ENCODE measurements at regions not wholly inside any gene's neighbourhood (a gene's known extent, or its start where the extent isn't known, plus 50 kb on each side); places are given as distances from the start of the nearest gene placed in this dataset.

GRCh38 chr15:39195961-39196486, 384.9 kb upstream of the THBS1 start:
- ChIA-PET CTCF (no interaction called here), POLR2A (no interaction called here)
- Histone ChIP-seq H3K27me3 (replicated peaks; ENCODE audit: control insufficient read depth, insufficient read depth, low read length) (no peaks in the 10 kb centered on the region), H3K4me3 (ENCODE audit: low read depth, low read length) (no peak overlapping the region), H3K4me1 (peaks cover 21% of the 10 kb centered on the region), H3K36me3 (ENCODE audit: control insufficient read depth, insufficient read depth, low read length) (no peaks in the 10 kb centered on the region), H3K9me3 (no peaks in the 10 kb centered on the region)
- Mint-ChIP-seq H3K9me3 (ENCODE audit: unreplicated experiment) (peaks cover 15% of the 10 kb centered on the region), H3K27ac (ENCODE audit: unreplicated experiment) (no peak overlapping the region), H3K27me3 (ENCODE audit: insufficient read depth, unreplicated experiment) (no peaks in the 10 kb centered on the region), H3K4me1 (ENCODE audit: low read depth, unreplicated experiment) (peaks cover 28% of the 10 kb centered on the region), H3K36me3 (ENCODE audit: insufficient read depth, unreplicated experiment) (no peaks in the 10 kb centered on the region), H3K4me3 (ENCODE audit: unreplicated experiment) (no peak overlapping the region)
- TF ChIP-seq CTCF (IDR thresholded peaks at IDR 0.05; ENCODE audit: insufficient read depth in 1 of 2, low read depth in 1 of 2, low read length in 1 of 2, severe bottlenecking in 1 of 2, unreplicated experiment in 1 of 2): no peak
- DNase-seq: no peak
- intact Hi-C loops (cut with micrococcal nuclease; ENCODE audit: unreplicated experiment): no loop called here
- BruUV-seq (replicated peaks): no TSS peak

DNA sequence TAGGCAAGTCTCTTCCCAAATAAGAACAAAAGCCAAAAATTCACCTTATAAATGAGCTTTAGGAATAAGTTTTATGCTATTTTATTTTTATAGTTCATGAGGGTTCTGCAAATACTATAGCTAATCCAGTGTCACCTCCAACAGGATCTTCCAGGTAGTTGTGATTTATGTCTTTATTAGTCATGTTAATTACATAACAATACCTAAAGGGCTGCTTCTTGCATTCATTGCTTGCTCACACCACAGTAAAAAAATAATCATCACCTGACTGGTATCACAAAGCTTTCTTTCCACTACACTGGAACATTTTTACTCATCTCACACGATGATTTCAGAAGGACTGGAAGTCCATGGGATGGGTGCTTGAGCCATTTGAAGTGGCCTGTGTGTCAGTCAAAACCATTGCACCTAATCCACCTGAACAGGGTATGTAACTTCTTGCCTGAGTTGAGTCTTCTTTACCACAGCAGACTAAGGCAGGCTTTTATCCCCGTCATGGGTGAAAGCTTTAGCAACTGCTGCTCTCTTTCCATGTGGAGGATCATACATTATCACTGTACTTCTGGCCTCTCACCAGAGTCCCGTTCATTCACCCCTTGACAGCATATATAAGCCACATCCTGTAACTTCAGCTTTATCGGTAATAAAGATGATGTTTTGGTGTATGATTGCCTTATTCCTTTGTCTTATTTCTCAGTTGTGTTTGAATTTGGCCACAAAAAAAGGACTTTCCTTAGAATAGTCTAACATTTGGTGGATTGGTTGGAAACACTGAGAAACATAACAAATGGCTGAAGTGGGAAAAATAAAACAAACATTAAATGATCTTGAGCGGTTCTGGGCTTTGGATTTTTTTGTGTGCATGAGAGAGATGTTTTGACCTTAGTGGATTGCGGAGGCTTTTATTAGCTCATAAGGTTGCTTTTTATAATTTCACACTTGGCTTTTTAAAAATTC, 382.6 kb upstream of the THBS1 start:
- Histone ChIP-seq H3K4me3 (ENCODE audit: low read depth, low read length) (no peak overlapping the region), H3K9me3 (no peaks in the 10 kb centered on the region), H3K27me3 (replicated peaks; ENCODE audit: control insufficient read depth, insufficient read depth, low read length) (no peaks in the 10 kb centered on the region), H3K4me1 (peaks cover 5% of the 10 kb centered on the region), H3K36me3 (ENCODE audit: control insufficient read depth, insufficient read depth, low read length) (no peaks in the 10 kb centered on the region)
- H3K27ac Mint-ChIP-seq (ENCODE audit: unreplicated experiment): no peak overlapping the region
- peaks cover 14% of the 10 kb centered on the region for H3K4me1 Mint-ChIP-seq (ENCODE audit: low read depth, unreplicated experiment)
- no TSS peak for BruUV-seq (replicated peaks)
- DNase-seq: no peak
- H3K36me3 Mint-ChIP-seq (ENCODE audit: insufficient read depth, unreplicated experiment): peaks cover 5% of the 10 kb centered on the region
- CTCF ChIA-PET: no interaction called here
- H3K4me3 Mint-ChIP-seq (ENCODE audit: unreplicated experiment): no peak overlapping the region
- POLR2A ChIA-PET: no interaction called here
- H3K27me3 Mint-ChIP-seq (ENCODE audit: insufficient read depth, unreplicated experiment): no peaks in the 10 kb centered on the region
- peaks cover 17% of the 10 kb centered on the region for H3K9me3 Mint-ChIP-seq (ENCODE audit: unreplicated experiment)
- no peak for TF ChIP-seq CTCF (IDR thresholded peaks at IDR 0.05; ENCODE audit: insufficient read depth in 1 of 2, low read depth in 1 of 2, low read length in 1 of 2, severe bottlenecking in 1 of 2, unreplicated experiment in 1 of 2)
- intact Hi-C loops (cut with micrococcal nuclease; ENCODE audit: unreplicated experiment): no loop called here

GRCh38 chr15:39199076-39199475, 381.8 kb upstream of the THBS1 start:
- ChIA-PET CTCF (no interaction called here), POLR2A (no interaction called here)
- no peak for TF ChIP-seq CTCF (IDR thresholded peaks at IDR 0.05; ENCODE audit: insufficient read depth in 1 of 2, low read depth in 1 of 2, low read length in 1 of 2, severe bottlenecking in 1 of 2, unreplicated experiment in 1 of 2)
- Histone ChIP-seq H3K9me3 (no peaks in the 10 kb centered on the region), H3K4me1 (peaks cover 4% of the 10 kb centered on the region), H3K27me3 (replicated peaks; ENCODE audit: control insufficient read depth, insufficient read depth, low read length) (no peaks in the 10 kb centered on the region), H3K36me3 (ENCODE audit: control insufficient read depth, insufficient read depth, low read length) (no peaks in the 10 kb centered on the region), H3K4me3 (ENCODE audit: low read depth, low read length) (no peak overlapping the region)
- H3K4me1 Mint-ChIP-seq (ENCODE audit: low read depth, unreplicated experiment): peaks cover 14% of the 10 kb centered on the region
- peaks cover 19% of the 10 kb centered on the region for H3K9me3 Mint-ChIP-seq (ENCODE audit: unreplicated experiment)
- peaks cover 5% of the 10 kb centered on the region for H3K36me3 Mint-ChIP-seq (ENCODE audit: insufficient read depth, unreplicated experiment)
- intact Hi-C loops (cut with micrococcal nuclease; ENCODE audit: unreplicated experiment): no loop called here
- H3K4me3 Mint-ChIP-seq (ENCODE audit: unreplicated experiment): no peak overlapping the region
- no peak overlapping the region for H3K27ac Mint-ChIP-seq (ENCODE audit: unreplicated experiment)
- no TSS peak for BruUV-seq (replicated peaks)
- no peak for DNase-seq
- no peaks in the 10 kb centered on the region for H3K27me3 Mint-ChIP-seq (ENCODE audit: insufficient read depth, unreplicated experiment)

Data from Caco-2 (cell line).